Astrocyte (in vitro differentiated cells and primary cell): ENCODE measurements at regions not wholly inside any gene's neighbourhood (a gene's known extent, or its start where the extent isn't known, plus 50 kb on each side); places are given as distances from the start of the nearest gene placed in this dataset.

Experiments used
- CTCF ChIP-seq: IDR thresholded peaks from 2 replicates; pipeline ENCODE4 v1.5.1; 2011; ENCODE audit warnings: low read depth, mild to moderate bottlenecking, inconsistent platforms, low read length, moderate library complexity; ENCODE audit not compliant: insufficient read depth
- EZH2 ChIP-seq: IDR thresholded peaks from 2 replicates; pipeline ENCODE4 v1.6.1; 2012; ENCODE audit warnings: mild to moderate bottlenecking, low read length, inconsistent platforms; ENCODE audit not compliant: insufficient read depth

- TF ChIP-seq CTCF (no peak), EZH2 (no peak)
These were observed 298.1 kb upstream of the KCNMB2 start for GRCh38 chr3:178238179-178238578.
